Stimulated activated CD4-positive, alpha-beta T cell treated with anti-CD3 and anti-CD28 coated beads, TNF-alpha, amount 100 ng/mL, for 1 hour (primary cell): ENCODE measurements at regions not wholly inside any gene's neighbourhood (a gene's known extent, or its start where the extent isn't known, plus 50 kb on each side); places are given as distances from the start of the nearest gene placed in this dataset.
"Not testable (repeated sequence)": the region's sequence is repeated elsewhere in the genome, so short reads cannot be mapped to it uniquely, and the experiment has no call there.

Source experiments
- DNase-seq, 3 donors: peaks; one replicate each; pipeline ENCODE4 v3.0.0-alpha.2; 2020; ENCODE audit warnings: low read depth in 3 of 3, low spot score in 1 of 3

- DNase-seq: no peak
These were observed 174.0 kb upstream of the SLC27A6 start for GRCh38 chr5:128791312-128791711.

- no peak for DNase-seq
These were observed 168.8 kb upstream of the SLC27A6 start for GRCh38 chr5:128796506-128796905.

- no peak for DNase-seq
These were observed 166.4 kb upstream of the SLC27A6 start for GRCh38 chr5:128798871-128799270.

- DNase-seq: no peak
These were observed 165.3 kb upstream of the SLC27A6 start for GRCh38 chr5:128799945-128800344.

- DNase-seq: no peak
These were observed 164.9 kb upstream of the SLC27A6 start for GRCh38 chr5:128800377-128800776.

GRCh38 chr5:128813317-128814070 lies 151.8 kb upstream of the SLC27A6 start:
- no peak for DNase-seq

GRCh38 chr5:128815201-128815600 lies 150.1 kb upstream of the SLC27A6 start:
- DNase-seq: no peak

- DNase-seq: no peak
These were observed 139.5 kb upstream of the SLC27A6 start for GRCh38 chr5:128825826-128826225.

GRCh38 chr5:128826275-128826674 lies 139.0 kb upstream of the SLC27A6 start:
- DNase-seq: no peak

GRCh38 chr5:128836571-128836970 lies 128.7 kb upstream of the SLC27A6 start:
- DNase-seq: no peak

GRCh38 chr5:128838623-128839022 lies 126.7 kb upstream of the SLC27A6 start:
- DNase-seq: no peak

- no peak for DNase-seq
These were observed 123.0 kb upstream of the SLC27A6 start for GRCh38 chr5:128842241-128842640.

- no peak for DNase-seq
These were observed 120.8 kb upstream of the SLC27A6 start for GRCh38 chr5:128844354-128844923.

GRCh38 chr5:128850049-128850448 lies 115.2 kb upstream of the SLC27A6 start:
- DNase-seq: no peak

- no peak for DNase-seq
These were observed 110.4 kb upstream of the SLC27A6 start for GRCh38 chr5:128854931-128855330.

- no peak for DNase-seq
These were observed 108.1 kb upstream of the SLC27A6 start for GRCh38 chr5:128857076-128857677.

GRCh38 chr5:128858995-128859394 lies 106.3 kb upstream of the SLC27A6 start:
- no peak for DNase-seq

GRCh38 chr5:128861155-128861554 lies 104.1 kb upstream of the SLC27A6 start:
- DNase-seq: not testable (repeated sequence)

GRCh38 chr5:128869970-128870369 lies 95.3 kb upstream of the SLC27A6 start:
- DNase-seq: no peak

GRCh38 chr5:128870373-128870772 lies 94.9 kb upstream of the SLC27A6 start:
- DNase-seq: no peak

GRCh38 chr5:128870923-128871322 lies 94.4 kb upstream of the SLC27A6 start:
- no peak for DNase-seq

- DNase-seq: no peak
These were observed 88.5 kb upstream of the SLC27A6 start for GRCh38 chr5:128876569-128877382.
